H1 (cell line): ENCODE measurements at regions not wholly inside any gene's neighbourhood (a gene's known extent, or its start where the extent isn't known, plus 50 kb on each side); places are given as distances from the start of the nearest gene placed in this dataset.

Source experiments
- CTCF ChIA-PET: fragments of 300-600 bp; sonication (Branson Sonifier 250); formaldehyde crosslinking; loops from one replicate; lab custom pipeline; 2021; ENCODE audit not compliant: partially characterized antibody; lab: Charles Lee
- POLR2A ChIA-PET: fragments of 300-600 bp; sonication (Branson Sonifier 250); formaldehyde crosslinking; loops from one replicate; lab custom pipeline; 2021; ENCODE audit warnings: inconsistent platforms; ENCODE audit not compliant: partially characterized antibody; lab: Charles Lee
- DNase-seq, 2 experiments: peaks; one replicate each; pipeline versions ENCODE4 v3.0.0 to v3.0.0-alpha.2; 2010 to 2022; ENCODE audit warnings: low spot score in 2 of 2, low read depth in 1 of 2, mixed read lengths in 1 of 2
- FAIRE-seq: peaks from 2 replicates; lab custom pipeline; 2011; peaks lifted over from hg19 to GRCh38; lab: Jason Lieb, UNC
- H2AFZ ChIP-seq: 2 replicates; pipeline ENCODE4 v1.8.1; 2012; ENCODE audit warnings: low read length, inconsistent platforms
- H2AK5ac ChIP-seq: 2 replicates; pipeline ENCODE4 v1.6.1; 2013; ENCODE audit warnings: low read depth, low read length
- H2BK120ac ChIP-seq: replicated peaks from 2 replicates; pipeline ENCODE3; 2013; ENCODE audit warnings: low read depth, low read length, inconsistent platforms
- H2BK12ac ChIP-seq: 2 replicates; pipeline ENCODE4 v1.6.1; 2013; ENCODE audit warnings: low read depth, low read length
- H2BK15ac ChIP-seq: 2 replicates; pipeline ENCODE4 v1.6.1; 2013; ENCODE audit warnings: low read length
- H2BK20ac ChIP-seq: 2 replicates; pipeline ENCODE4 v1.6.1; 2013; ENCODE audit warnings: low read length
- H2BK5ac ChIP-seq: 2 replicates; pipeline ENCODE4 v1.6.1; 2013; ENCODE audit warnings: low read depth, low read length
- H3K14ac ChIP-seq: 2 replicates; pipeline ENCODE4 v1.6.1; 2013; ENCODE audit warnings: inconsistent platforms; ENCODE audit not compliant: insufficient read length
- H3K18ac ChIP-seq: 2 replicates; pipeline ENCODE4 v1.6.1; 2013; ENCODE audit warnings: low read length; ENCODE audit errors: extremely low read depth
- H3K23ac ChIP-seq: 2 replicates; pipeline ENCODE4 v1.6.1; 2013; ENCODE audit warnings: inconsistent platforms; ENCODE audit not compliant: insufficient read length
- H3K23me2 ChIP-seq: 2 replicates; pipeline ENCODE4 v1.6.1; 2013; ENCODE audit warnings: low read depth, low read length
- H3K27ac ChIP-seq: 2 replicates; pipeline ENCODE4 v1.6.1; 2011; ENCODE audit warnings: low read depth, low read length, inconsistent platforms
- H3K27me3 ChIP-seq, 4 experiments: replicated peaks in 1 of 4; 1 replicate in 1 of 4; 2 replicates in 3 of 4; pipeline versions ENCODE4 v1.6.1 to v1.8.1; 2011 to 2013; ENCODE audit warnings: low read length in 3 of 4, mild to moderate bottlenecking in 3 of 4, inconsistent platforms in 2 of 4, mixed read lengths in 2 of 4, moderate library complexity in 1 of 4; ENCODE audit not compliant: control insufficient read depth in 3 of 4, insufficient read depth in 3 of 4; ENCODE audit errors: extremely low read depth in 1 of 4
- H3K36me3 ChIP-seq, 4 experiments: 2 replicates each; pipeline versions ENCODE4 v1.6.1 to v1.8.1; 2011 to 2013; ENCODE audit warnings: mild to moderate bottlenecking in 4 of 4, low read length in 3 of 4, moderate library complexity in 2 of 4, control low read depth in 1 of 4, inconsistent platforms in 1 of 4; ENCODE audit not compliant: insufficient read depth in 4 of 4, control insufficient read depth in 2 of 4
- H3K4ac ChIP-seq: replicated peaks from 2 replicates; pipeline ENCODE3; 2013; ENCODE audit warnings: low read length, low read depth, mixed read lengths, inconsistent platforms; ENCODE audit not compliant: insufficient read length
- H3K4me1 ChIP-seq, 4 experiments: replicated peaks in 1 of 4; 1 replicate in 1 of 4; 2 replicates in 3 of 4; pipeline versions ENCODE4 v1.6.1 to v1.8.1; 2011 to 2013; ENCODE audit warnings: low read length in 3 of 4, inconsistent platforms in 2 of 4, mixed read lengths in 1 of 4; ENCODE audit not compliant: insufficient read depth in 4 of 4, control insufficient read depth in 3 of 4
- H3K4me2 ChIP-seq, 2 experiments: 2 replicates each; pipeline versions ENCODE4 v1.6.1 to v1.8.1; 2011 to 2013; ENCODE audit warnings: low read depth in 2 of 2, low read length in 2 of 2, control low read depth in 1 of 2, inconsistent platforms in 1 of 2, mild to moderate bottlenecking in 1 of 2; ENCODE audit not compliant: insufficient read depth in 1 of 2
- H3K4me3 ChIP-seq, 4 experiments: fragments of 200-600, 300-600 bp in 1 of 4; sonication (generic), shearing (Covaris generic), sonication (Bioruptor Twin) in 1 of 4; 2 replicates each; pipeline versions ENCODE4 v1.5.1 to v1.8.1; 2011 to 2016; ENCODE audit warnings: low read length in 4 of 4, low read depth in 3 of 4, control low read depth in 2 of 4, inconsistent platforms in 2 of 4, mild to moderate bottlenecking in 2 of 4, mixed read lengths in 1 of 4, moderate library complexity in 1 of 4; ENCODE audit not compliant: insufficient read depth in 2 of 4; ENCODE audit errors: extremely low read depth in 1 of 4
- H3K56ac ChIP-seq: replicated peaks from 2 replicates; pipeline ENCODE3; 2013; ENCODE audit warnings: low read depth, mild to moderate bottlenecking, mixed read lengths, low read length, inconsistent platforms; ENCODE audit not compliant: insufficient read length
- H3K79me1 ChIP-seq: 2 replicates; pipeline ENCODE4 v1.6.1; 2013; ENCODE audit warnings: low read depth, low read length, control low read depth
- H3K79me2 ChIP-seq, 2 experiments: 2 replicates each; pipeline versions ENCODE4 v1.6.1 to v1.8.1; 2012 to 2013; ENCODE audit warnings: low read length in 2 of 2, mild to moderate bottlenecking in 2 of 2, inconsistent platforms in 1 of 2; ENCODE audit not compliant: insufficient read depth in 2 of 2, control insufficient read depth in 1 of 2
- H3K9ac ChIP-seq, 4 experiments: replicated peaks in 1 of 4; 1 replicate in 1 of 4; 2 replicates in 3 of 4; pipeline versions ENCODE4 v1.6.1 to v1.8.1; 2011 to 2013; ENCODE audit warnings: low read depth in 3 of 4, low read length in 3 of 4, control low read depth in 2 of 4, mild to moderate bottlenecking in 2 of 4, moderate library complexity in 2 of 4, inconsistent platforms in 1 of 4; ENCODE audit errors: extremely low read depth in 1 of 4
- H3K9me3 ChIP-seq, 2 experiments: 2 replicates each; pipeline versions ENCODE4 v1.6.1 to v1.8.1; 2012 to 2013; ENCODE audit warnings: mild to moderate bottlenecking in 2 of 2, moderate library complexity in 2 of 2, control low read depth in 1 of 2, inconsistent platforms in 1 of 2, low read depth in 1 of 2, low read length in 1 of 2, mixed read lengths in 1 of 2; ENCODE audit not compliant: insufficient read depth in 2 of 2
- H4K20me1 ChIP-seq, 2 experiments: replicated peaks in 1 of 2; 2 replicates each; pipeline versions ENCODE3 to v1.8.1; 2011 to 2013; ENCODE audit warnings: inconsistent platforms in 2 of 2, low read length in 2 of 2, mild to moderate bottlenecking in 1 of 2; ENCODE audit not compliant: insufficient read depth in 2 of 2, control insufficient read depth in 1 of 2
- H4K5ac ChIP-seq: 2 replicates; pipeline ENCODE4 v1.6.1; 2013; ENCODE audit warnings: low read length, low read depth, mixed read lengths, inconsistent platforms; ENCODE audit not compliant: insufficient read length
- H4K8ac ChIP-seq: 2 replicates; pipeline ENCODE4 v1.8.0; 2013; ENCODE audit warnings: mild to moderate bottlenecking, moderate library complexity, low read length, inconsistent platforms; ENCODE audit not compliant: insufficient read depth; ENCODE audit errors: extremely low read depth
- H4K91ac ChIP-seq: replicated peaks from 2 replicates; pipeline ENCODE3; 2013; ENCODE audit warnings: low read length, mixed read lengths, inconsistent platforms; ENCODE audit not compliant: insufficient read length
- BRCA1 ChIP-seq: IDR thresholded peaks from 2 replicates; pipeline ENCODE4 v1.6.1; 2012; ENCODE audit warnings: low read depth, low read length, improper control_type of control experiment
- RXRA ChIP-seq: IDR thresholded peaks from 2 replicates; pipeline ENCODE4 v1.6.1; 2011; ENCODE audit warnings: low read depth, mild to moderate bottlenecking, low read length, moderate library complexity; ENCODE audit not compliant: insufficient read depth
- TBP ChIP-seq: IDR thresholded peaks from 2 replicates; pipeline ENCODE4 v1.6.1; 2011; ENCODE audit warnings: low read depth, low read length, improper control_type of control experiment
- WGBS, 2 experiments: shearing (Covaris generic) in 1 of 2; methylation state at CpG; one replicate each; pipeline versions ENCODE4 v1.1.6 to v1.1.7; 2013 to 2015; ENCODE audit warnings: low lambda C conversion rate in 2 of 2, mixed read lengths in 2 of 2, inconsistent platforms in 1 of 2, low coverage in 1 of 2, missing lambda C conversion rate in 1 of 2; ENCODE audit not compliant: insufficient replicate concordance in 2 of 2, insufficient coverage in 1 of 2, insufficient read length in 1 of 2; ENCODE audit errors: extremely low coverage in 1 of 2, missing lambda C conversion rate in 1 of 2; 5-methylcytosine and 5-hydroxymethylcytosine counted together

GRCh38 chr10:121282264-121282663 is 316.0 kb downstream of the FGFR2 start:
- Histone ChIP-seq H2AFZ (no peak overlapping the region), H2BK20ac (no peak overlapping the region), H3K56ac (no peak overlapping the region), H3K4me2 (no peak overlapping the region), H3K23me2 (no peaks in the 10 kb centered on the region), H3K4me3 (no peak overlapping the region), H4K5ac (no peak overlapping the region), H3K18ac (no peak overlapping the region), H3K9me3 (no peaks in the 10 kb centered on the region), H3K36me3 (no peaks in the 10 kb centered on the region), H3K79me2 (no peaks in the 10 kb centered on the region), H2BK5ac (no peak overlapping the region), H3K4me1 (peaks cover 0 to 7% (median 3%) of the 10 kb centered on the region in 4 experiments; a peak in 4 of 7 replicates), H4K91ac (no peak overlapping the region), H3K79me1 (no peaks in the 10 kb centered on the region), H3K23ac (no peak overlapping the region), H3K14ac (no peak overlapping the region), H3K9ac (no peak overlapping the region), H2BK12ac (no peak overlapping the region), H2BK120ac (no peak overlapping the region), H2AK5ac (no peak overlapping the region), H3K4ac (no peak overlapping the region), H3K27me3 (no peaks in the 10 kb centered on the region), H2BK15ac (no peak overlapping the region), H3K27ac (no peak overlapping the region), H4K20me1 (no peaks in the 10 kb centered on the region), H4K8ac (no peak overlapping the region)
- DNase-seq (no peak), FAIRE-seq (no peak)
- 90% methylated on average over 3 of the region's 3 CpGs; no CpG with 5 or more reads in 1 of the 2 experiments for WGBS, 2 experiments
- CTCF ChIA-PET, result interaction anchor here (1.7 to 3.2 kb wide), 2 partner anchors 10 to 45 kb away, joined by 5 to 15 read pairs; no protein-coding TSS in a partner anchor
- POLR2A ChIA-PET, result no interaction called here
- no peak for TF ChIP-seq RXRA
- TF ChIP-seq TBP, result no peak
- no peak for TF ChIP-seq BRCA1
